HS-27A (cell line): ENCODE measurements at regions not wholly inside any gene's neighbourhood (a gene's known extent, or its start where the extent isn't known, plus 50 kb on each side); places are given as distances from the start of the nearest gene placed in this dataset.

ENCODE experiments used
- DNase-seq: peaks from one replicate; pipeline ENCODE4 v3.0.0-alpha.2; 2012; ENCODE audit warnings: low read depth, missing footprints

GRCh38 chr2:59974051-59974766 is 579.2 kb downstream of the BCL11A start:
- DNase-seq, result no peak

GRCh38 chr2:59969161-59969560 is 584.3 kb downstream of the BCL11A start:
- no peak for DNase-seq

- no peak for DNase-seq
Measured at GRCh38 chr2:59968441-59968840, 585.0 kb downstream of the BCL11A start.

GRCh38 chr2:59967691-59968090 is 585.8 kb downstream of the BCL11A start:
- DNase-seq, result no peak

GRCh38 chr2:59963157-59963556 is 590.3 kb downstream of the BCL11A start:
- no peak for DNase-seq

GRCh38 chr2:59961746-59962145 is 591.7 kb downstream of the BCL11A start:
- DNase-seq, result no peak

- DNase-seq, result no peak
Measured at GRCh38 chr2:59959944-59960343, 593.5 kb downstream of the BCL11A start.

- no peak for DNase-seq
Measured at GRCh38 chr2:59957504-59957903, 596.0 kb downstream of the BCL11A start.

- no peak for DNase-seq
Measured at GRCh38 chr2:59956981-59957380, 596.5 kb downstream of the BCL11A start.

- DNase-seq, result no peak
Measured at GRCh38 chr2:59947917-59948541, 605.4 kb downstream of the BCL11A start.

GRCh38 chr2:59947209-59947608 is 606.2 kb downstream of the BCL11A start:
- DNase-seq, result no peak

GRCh38 chr2:59939236-59939635 is 614.2 kb downstream of the BCL11A start:
- DNase-seq, result no peak

- no peak for DNase-seq
Measured at GRCh38 chr2:59938181-59938580, 615.3 kb downstream of the BCL11A start.

GRCh38 chr2:59936048-59936447 is 617.4 kb downstream of the BCL11A start:
- DNase-seq, result no peak

- no peak for DNase-seq
Measured at GRCh38 chr2:59935005-59935404, 618.4 kb downstream of the BCL11A start.

GRCh38 chr2:59933948-59934347 is 619.5 kb downstream of the BCL11A start:
- no peak for DNase-seq

- DNase-seq, result no peak
Measured at GRCh38 chr2:59932341-59932740, 621.1 kb downstream of the BCL11A start.

GRCh38 chr2:59930430-59930829 is 623.0 kb downstream of the BCL11A start:
- no peak for DNase-seq

- DNase-seq, result no peak
Measured at GRCh38 chr2:59926731-59927130, 626.7 kb downstream of the BCL11A start.

- no peak for DNase-seq
Measured at GRCh38 chr2:59925321-59925720, 628.1 kb downstream of the BCL11A start.

GRCh38 chr2:59924346-59924745 is 629.1 kb downstream of the BCL11A start:
- no peak for DNase-seq

GRCh38 chr2:59922450-59922849 is 631.0 kb downstream of the BCL11A start:
- DNase-seq, result no peak

- DNase-seq, result no peak
Measured at GRCh38 chr2:59921743-59922142, 631.7 kb downstream of the BCL11A start.

- no peak for DNase-seq
Measured at GRCh38 chr2:59920961-59921360, 632.5 kb downstream of the BCL11A start.
